Activated CD4-positive, alpha-beta T cell treated with anti-CD3 and anti-CD28 coated beads for 4 hours (primary cell): ENCODE measurements at regions not wholly inside any gene's neighbourhood (a gene's known extent, or its start where the extent isn't known, plus 50 kb on each side); places are given as distances from the start of the nearest gene placed in this dataset.

Experiments
- DNase-seq, 2 donors: peaks; one replicate each; pipeline ENCODE4 v3.0.0-alpha.2; 2020

DNA sequence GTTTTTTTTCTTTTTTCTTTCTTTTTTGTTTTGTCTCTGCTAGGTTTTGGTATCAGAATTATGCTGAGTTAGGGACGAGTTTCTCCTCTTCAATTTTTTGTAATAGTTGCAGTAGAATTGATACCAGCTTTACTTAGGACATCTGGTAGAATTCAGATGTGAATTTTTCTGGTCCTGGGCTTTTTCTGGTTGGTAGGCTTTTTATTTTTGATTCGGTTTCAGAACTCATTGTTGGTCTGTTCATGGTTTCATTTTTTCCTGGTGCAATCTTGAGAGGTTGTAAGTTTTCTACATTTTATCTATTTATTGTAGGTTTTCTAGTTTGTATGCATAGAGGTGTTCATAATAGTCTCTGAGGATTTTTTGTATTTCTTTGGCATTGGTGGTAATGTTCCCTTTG lies 498.1 kb upstream of the CPEB2 start:
- DNase-seq, result no peak

DNA sequence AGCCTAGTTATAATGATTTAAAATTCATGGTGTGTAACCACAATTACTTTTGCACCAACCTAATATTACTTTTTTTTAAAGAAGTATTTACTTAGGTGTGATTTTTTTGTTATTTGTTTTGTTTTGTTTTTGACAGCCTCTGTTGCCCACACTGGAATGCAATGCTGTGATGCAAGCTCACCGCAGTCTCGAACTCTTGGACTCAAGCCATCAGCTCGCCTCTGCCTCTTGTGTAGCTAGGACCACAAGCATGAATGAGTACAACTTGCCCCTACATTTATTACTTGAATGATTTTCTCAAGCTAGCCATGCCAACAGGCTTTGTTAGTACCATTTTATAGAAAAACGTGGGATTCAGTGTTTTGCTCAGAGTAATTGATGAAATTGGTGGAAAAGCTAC lies 488.8 kb upstream of the CPEB2 start:
- no peak for DNase-seq

DNA sequence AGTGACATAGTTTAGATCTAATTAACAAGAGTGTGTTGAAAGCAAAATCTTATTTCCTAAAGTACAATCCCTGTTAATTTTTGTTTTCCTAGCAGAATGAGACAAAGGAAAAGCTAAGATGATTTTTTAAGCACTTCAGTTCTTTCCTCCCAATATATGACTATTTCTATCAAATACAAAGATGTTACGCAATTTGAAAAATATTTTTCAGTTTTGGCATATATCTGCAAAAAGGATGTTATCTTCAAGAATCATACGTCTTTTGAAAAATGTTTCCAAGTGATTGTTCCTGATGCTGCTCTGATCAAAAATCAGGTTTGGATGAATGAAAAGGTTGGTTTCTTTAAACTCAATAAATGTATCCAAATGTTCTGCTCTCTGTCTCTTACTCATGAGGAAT lies 486.7 kb upstream of the CPEB2 start:
- DNase-seq, result no peak

DNA sequence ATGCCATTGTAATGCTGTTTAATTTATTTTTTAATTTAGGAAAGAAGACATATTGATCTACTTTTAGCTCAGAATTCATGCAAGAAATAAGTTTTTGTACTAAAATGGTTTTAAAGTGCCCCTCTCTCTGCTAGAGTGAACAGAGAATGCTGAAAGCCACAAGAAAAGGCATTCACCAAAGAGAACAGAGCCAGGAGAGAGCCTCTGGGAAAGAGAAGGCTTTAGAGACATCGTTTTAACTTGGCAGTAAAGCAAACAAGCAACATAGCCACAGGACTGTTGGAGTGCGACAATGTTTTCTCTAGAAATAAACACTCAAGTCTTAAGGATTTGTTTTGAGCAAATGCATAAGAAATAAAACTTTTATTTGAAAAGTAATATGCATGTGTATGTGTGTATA lies 484.1 kb upstream of the CPEB2 start:
- no peak for DNase-seq

DNA sequence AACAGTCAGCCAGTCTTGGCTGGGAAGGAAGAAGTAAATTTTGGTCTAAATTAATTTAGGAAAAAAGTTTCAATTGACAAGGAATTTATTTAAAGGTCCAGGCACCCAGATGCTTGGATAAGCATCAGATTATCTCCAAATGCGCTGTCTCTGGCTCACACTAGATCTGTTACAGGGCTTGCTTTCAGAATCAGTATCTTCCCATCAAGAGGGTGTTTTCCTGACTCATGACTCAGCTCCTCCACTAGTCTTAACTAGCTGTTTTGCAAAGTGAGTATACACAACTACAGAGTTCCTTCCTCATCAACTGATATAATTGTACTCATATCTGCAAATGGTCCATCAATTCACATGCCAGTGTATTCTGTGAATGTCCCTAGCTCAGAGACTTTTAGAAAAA lies 482.1 kb upstream of the CPEB2 start:
- DNase-seq, result no peak

DNA sequence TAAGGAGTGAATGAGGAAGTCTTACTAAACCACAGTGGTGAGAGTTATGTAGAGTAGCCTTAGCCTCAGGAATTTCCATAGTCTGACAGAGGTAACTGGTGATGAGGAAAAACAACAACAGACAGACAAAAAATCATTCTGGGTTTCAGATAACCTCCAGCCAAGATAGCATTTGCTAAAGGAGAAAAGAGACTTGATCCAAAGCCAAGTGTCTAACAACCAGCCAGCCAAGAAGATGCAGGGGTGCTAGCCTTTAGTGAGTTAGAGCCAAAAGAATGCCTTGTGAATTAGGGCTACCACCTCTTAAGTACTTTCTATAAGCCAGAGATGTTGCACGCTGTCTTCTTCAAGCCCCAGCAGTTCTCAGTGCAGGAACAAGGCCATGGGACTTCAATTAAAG lies 478.0 kb upstream of the CPEB2 start:
- DNase-seq, result no peak

DNA sequence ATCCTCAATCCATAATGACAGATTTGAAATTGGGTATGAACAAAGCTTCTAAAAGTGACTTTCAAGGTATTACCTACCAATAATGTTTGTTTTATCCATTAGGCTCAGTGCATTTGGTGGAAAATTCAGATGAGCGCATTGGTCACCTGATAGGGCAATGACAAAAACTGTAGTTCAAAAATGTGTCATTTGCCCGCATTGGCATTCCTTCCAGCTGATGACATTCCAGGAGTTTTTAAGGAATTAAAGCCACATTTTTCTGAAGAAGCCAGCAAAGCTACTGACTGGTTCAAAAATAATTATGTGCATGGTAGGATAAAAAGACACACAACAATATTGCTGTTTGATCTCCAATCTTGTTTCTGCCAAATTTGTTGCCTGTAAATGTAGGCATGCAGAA lies 473.4 kb upstream of the CPEB2 start:
- no peak for DNase-seq

DNA sequence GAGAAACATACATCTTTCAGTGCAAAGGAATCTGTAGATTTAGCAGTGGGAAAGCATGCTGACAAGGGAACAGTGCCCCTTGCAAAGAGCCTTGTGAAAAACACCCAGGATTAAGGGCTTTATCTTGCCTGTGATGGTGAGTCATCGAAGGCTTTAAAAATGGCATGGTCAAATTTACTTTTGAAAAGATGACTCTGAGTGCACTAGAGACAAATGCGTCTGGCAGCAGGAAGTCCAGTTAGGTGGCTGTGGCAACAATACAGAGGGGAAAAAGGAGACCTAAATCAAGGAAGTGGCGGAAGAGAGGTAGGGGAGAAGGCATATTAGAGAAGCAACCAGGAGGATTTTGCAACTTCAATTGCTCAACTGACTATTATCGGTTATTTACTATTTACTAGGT lies 472.6 kb upstream of the CPEB2 start:
- DNase-seq, result no peak

DNA sequence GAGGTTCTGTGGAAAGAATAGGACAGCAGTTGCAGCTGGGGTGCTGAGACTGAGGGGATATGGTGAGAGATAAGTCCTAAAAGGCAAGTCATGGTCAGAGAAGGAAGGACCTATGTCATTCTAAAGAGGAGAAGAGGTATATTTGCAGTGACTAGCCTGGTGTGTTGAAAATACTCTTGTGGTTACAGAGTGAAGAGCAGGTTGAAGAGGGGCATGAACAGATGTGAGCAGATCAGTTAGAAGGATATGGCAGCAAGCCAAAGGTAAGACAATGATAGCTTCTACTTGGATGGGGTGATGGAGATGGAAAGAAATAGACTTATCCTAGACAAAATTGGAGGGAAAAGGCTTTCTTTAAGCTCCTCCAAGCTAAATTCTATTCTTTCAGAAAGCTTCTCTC lies 469.8 kb upstream of the CPEB2 start:
- no peak for DNase-seq

DNA sequence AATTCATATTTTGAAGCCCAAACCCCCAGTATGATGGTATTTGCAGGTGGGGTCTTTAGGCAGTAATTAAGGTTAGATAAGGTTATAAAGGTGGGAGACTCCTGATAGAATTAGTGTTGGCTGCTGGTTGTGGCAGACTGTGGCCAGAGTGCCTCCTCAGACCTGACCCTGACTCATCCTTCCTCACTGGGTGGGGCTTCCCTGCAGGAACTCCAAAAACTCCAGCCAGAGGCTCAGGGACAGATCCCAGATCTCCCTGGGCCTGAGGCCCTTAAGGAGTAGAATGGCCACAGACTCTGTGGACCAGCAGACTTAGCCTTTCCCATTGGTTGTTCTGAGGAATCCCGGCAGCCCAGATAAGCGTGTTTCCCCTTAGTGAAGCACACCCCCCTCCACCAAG lies 463.0 kb upstream of the CPEB2 start:
- DNase-seq, result no peak

DNA sequence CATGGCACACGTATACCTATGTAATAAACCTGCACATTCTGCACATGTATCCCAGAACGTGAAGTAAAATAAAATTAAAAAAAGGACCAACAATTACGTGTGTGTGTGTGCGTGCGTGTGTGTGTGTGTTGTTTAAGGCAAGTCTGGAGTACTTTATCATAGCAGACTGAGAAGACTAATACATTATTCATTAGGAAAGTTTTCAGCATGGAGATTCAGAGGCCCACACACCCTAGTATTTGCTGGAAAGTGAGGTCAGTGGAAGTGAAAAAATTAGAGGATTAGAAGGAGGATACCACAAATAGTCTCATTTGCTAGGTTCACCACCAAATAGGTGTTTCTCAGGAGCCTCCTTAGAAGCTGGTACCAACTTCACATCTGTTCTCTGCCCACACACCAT lies 457.1 kb upstream of the CPEB2 start:
- no peak for DNase-seq

DNA sequence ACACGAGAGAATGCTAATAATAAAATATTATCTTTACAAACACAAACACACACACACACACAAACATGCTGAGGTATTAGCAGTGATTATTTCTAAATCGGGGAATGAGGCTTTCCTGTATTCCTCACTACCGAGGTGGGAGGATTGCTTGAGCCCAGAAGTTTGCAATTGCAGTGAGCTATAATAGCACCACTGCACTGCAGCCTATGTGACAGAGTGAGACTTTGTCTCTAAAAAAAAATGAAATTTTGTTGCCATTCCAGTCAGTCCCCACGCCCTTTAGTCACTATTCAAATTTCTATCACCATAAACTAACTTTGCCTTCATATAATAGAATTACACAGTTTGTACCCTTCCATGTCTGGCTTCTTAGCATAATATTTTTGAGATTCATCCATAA lies 456.5 kb upstream of the CPEB2 start:
- DNase-seq, result no peak

DNA sequence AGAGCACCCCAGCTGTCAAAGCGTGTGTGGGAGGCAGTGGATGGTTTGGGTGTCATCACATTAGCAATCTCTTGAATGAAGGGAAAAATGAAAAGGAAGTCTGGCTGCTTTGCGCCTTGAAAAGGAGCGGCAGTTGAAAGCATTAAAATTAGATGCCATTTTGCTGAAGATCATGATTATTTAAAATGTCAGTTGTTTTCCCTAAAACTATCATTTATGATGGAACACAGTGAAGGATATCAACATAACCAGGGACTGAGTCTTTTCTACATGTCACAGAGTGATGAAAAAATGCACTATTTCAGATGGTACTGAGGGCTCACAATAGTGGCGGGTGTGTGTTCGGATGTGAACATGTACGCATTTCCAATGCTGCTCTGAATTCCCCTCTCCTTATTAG lies 450.2 kb upstream of the CPEB2 start:
- no peak for DNase-seq

DNA sequence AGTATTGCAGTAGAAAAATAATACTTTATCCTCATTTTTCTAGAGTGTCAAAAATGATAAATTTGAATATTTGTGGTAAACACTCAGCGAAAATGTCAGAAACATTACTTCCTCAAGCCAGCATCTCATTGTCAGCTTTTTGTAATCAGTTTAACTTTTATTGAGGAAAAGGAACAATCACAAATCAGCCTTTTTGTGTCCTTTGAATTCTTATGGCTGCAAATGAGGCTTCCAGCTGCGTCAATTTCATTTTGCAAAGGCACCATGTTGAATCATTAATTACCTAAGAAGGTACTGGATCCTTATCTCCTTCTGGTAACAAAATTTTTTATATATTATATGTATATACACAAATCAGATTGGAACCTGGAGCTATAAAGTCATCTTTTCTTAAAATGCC lies 442.6 kb upstream of the CPEB2 start:
- DNase-seq, result no peak

DNA sequence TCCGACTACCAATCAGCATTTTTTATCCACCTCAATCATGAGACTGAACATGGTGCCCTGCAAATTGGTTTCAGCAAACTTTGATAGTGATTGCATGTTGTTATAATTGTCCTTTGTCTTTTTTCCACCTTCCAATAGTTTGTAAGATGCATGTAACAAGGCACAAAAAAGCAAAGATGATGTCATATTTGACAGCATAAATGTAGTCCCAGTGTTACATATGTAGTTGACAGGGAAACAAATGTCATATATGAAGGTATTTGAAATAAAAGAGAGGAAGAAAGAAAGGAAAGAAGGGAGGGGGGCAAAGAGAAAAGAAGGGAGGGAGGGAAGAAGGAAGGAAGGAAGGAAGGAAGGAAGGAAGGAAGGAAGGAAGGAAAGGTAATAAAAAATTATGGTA lies 441.7 kb upstream of the CPEB2 start:
- DNase-seq, result no peak

DNA sequence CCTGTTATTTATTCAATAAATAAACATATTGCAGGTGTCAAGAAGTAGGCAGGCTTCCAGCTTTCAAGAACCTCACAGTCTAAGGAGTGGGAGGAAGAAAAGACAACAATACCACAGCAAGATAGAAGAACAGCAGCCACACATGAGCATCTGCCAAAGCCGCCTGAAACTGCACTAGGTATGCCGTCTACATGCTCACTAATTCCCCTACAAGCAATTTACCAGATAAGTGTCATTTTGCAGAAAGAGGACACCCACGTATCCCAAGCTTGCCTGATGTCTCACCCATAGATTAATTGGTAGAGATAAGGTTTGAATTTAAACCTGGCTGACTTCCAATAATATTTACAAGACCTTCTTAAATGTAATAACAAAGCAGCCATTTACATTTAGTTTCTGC lies 439.4 kb upstream of the CPEB2 start:
- no peak for DNase-seq

DNA sequence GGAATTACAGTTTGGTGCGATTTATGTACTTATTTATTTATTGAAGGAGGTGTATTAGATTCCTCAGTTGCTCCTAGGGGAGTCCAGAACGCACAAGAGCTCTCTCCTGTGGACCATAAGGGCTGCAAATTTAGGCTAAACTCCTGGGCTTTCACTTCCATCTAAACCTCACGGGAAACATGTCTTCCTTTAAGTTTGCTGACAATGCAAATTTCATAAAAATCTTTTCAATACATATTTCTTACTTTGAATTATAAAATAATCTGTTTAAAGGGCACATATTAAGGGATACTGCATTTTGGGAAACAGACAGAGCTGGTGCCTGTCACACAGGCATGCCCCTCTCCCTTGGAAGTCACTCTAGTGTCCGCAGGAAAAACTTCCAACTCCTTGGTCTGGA lies 438.0 kb upstream of the CPEB2 start:
- no peak for DNase-seq

DNA sequence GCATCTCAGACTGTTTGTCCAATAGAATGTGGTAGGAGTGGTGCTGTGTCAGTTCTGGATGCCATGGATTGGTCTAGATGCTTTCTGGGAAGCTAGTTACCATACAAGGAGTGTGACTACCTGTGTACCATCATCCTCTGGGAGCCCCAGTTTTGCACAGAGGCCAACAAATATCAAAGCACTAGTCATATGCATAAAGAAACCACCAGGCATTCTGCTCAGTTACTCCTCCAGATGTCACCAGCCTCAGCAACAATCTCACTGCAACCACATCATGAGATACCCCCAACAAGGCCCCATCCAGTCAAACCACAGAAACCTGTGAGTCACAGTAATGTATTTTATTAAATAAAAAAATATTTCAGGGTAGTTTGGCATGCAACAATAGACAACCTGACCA lies 435.8 kb upstream of the CPEB2 start:
- DNase-seq, result no peak

DNA sequence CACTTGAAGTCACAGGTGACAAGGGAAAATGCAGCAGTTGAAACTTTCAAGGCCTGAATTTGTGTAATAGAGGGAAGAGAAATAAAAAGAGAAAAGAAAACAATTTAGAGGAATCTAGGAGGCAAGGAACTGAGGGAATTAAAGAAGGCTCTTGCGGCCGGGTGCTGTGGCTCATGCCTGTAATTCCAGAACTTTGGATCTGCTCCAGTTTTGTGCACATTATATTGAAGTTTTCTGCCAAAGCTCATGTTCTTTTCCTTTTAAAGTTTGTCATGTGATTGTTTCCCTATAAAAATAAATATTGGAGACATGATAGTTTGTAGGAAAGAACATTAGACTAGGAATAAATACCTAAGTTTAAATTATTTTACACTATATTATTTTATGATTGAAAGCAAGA lies 433.9 kb upstream of the CPEB2 start:
- DNase-seq, result no peak

DNA sequence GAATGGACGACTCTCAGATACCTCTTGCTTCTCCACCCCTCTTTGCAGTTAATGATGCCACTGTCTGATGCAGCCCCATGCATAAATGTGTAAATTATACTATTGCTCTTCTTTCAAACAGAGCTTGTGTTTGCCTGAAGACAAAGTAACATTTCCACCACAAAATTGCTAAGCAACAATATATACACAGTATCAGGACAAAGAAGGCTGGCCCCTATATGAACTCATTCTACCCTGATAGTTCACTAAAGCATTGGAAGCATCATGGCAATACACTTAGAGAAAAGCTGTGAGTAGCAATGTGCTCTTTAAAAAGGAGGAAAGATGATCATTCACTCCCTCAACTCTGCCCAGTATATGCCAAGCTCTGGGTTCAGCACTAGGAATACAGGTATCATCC lies 427.0 kb upstream of the CPEB2 start:
- no peak for DNase-seq

DNA sequence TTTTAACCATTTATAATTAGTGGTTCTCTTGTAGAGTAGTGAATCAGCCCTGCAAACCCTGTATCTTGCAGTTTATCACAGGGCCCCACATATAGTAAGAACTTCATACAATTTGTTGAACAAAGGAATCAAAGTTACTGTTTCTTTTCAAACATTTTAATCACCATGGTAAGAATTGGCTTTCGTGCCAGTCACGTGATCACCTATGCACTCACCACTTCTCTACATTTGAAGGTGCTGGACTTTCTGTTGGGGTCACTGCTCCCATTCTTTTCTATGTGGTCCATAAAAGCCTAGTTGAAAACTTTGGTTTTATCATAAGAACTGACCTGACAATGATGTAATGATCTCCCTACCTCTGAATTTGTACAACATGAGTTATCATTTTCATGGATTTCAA lies 426.4 kb upstream of the CPEB2 start:
- no peak for DNase-seq

DNA sequence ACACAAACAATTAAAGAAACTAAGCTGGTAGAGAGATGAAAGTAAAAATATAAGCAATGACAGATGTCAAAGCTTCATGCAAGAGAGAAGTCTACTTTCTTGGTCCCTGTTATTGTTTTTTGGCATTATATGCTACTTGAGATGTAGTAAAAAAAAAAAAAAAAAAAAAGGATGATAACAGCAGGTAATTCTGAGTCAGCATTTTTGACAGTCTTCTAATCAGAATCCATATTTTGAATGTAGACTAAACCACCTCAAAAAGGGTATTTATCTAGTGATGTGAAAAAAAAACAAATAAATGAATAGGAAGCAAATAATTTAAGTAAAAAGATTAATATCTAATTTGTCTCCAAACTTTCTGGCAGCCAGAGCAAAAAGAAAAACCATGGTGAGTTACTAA lies 422.2 kb upstream of the CPEB2 start:
- no peak for DNase-seq

DNA sequence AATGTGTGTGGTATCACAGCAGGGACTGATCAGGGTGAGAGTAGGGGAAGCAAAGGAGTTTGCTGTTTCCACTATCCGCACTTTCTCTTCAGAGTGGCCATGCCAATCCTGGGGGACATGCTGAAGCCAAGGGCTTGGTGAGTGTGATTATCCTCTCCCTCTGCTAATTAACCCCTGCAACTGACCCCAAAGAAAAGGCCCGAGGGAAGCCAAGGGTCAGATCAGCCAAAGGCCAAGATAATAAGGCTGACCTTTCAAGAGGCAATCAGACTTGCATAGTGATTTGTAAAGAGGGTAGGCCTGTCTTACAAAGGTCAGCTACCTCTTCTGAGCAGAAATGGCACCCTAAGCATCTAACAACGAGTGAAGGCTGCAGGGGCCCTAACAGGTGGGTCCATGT lies 420.5 kb upstream of the CPEB2 start:
- DNase-seq, result no peak

DNA sequence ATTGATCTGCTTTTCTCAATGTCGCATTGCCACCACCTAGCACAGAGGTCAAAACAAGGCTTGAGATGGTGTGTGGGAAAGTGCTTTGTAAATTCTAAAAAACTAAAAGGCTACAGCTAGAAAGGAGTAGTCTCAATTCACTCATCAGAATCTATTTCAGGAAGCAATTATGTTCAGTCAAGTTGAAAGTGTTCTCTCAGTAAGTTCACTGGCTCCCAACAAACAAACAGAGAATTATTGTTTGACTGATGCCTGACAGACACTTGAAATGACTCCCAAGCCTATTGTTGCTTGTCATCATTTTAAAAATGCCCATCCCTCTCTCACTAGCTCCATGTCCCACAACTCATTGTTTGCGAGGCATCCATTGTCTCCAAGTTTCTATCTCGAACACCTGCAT lies 419.6 kb upstream of the CPEB2 start:
- DNase-seq, result no peak

DNA sequence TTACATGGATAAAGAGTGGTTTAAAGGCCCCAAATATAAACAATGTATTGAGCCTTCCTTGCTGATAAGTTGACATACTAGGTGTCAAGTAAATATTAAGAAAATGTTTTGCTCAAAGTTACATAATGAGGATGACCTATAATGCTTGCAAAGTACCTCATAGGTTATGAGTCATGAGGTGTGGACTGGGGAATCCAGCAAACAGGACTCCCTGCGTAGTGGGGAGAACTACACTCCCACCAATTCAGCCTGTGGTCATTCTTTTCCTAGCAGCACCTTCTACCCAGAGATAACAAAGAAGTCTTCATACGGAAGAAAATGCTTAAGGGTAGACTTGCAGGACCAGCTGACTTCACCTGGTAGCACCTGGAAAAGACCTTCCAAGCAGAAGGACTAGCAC lies 418.9 kb upstream of the CPEB2 start:
- DNase-seq, result no peak

DNA sequence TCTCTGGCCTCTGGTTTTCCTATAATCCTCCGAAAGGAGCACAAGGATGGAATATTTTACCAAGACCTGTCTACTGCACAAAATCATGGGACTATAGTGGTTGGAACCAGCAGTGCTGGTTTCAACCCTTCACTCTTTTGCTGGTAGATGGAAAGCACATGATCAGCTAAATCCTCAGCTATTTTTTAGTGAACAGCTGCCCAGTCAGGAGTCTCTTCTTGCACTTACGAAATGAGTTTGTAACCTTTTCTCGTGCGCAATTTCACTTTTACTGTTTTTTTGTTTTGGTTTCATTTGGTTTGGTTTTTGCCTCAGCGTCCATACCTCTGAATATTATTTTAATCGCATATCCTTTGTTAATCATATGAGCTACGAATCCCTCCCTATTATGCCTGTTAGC lies 418.5 kb upstream of the CPEB2 start:
- no peak for DNase-seq

DNA sequence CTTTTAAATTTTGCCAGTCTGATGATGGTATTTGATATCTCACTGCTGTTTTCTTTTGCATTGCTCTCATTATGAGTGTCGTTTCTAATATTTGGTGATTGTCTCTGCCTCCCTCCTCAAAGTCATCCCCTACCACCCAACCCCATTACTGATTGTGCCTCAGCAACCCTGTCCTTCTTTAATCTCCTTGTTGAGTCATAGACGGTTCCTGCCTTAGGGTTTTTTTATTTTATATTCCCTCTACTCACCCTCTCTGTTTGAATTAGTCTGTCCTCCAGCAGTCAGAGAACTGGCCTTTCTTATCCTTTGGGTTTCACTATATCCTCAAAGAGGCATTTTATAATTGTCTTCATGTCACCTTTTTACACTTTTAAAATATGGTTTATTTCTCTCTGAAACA lies 409.3 kb upstream of the CPEB2 start:
- no peak for DNase-seq
